ENCODE measurements at regions not wholly inside any gene's neighbourhood (a gene's known extent, or its start where the extent isn't known, plus 50 kb on each side); places are given as distances from the start of the nearest gene placed in this dataset.

- H3K9me3 Mint-ChIP-seq: no peaks in the 10 kb centered on the region
- no peak overlapping the region for H3K4me3 Mint-ChIP-seq
- DNase-seq (ENCODE audit: low spot score in 2 of 2) (no peak), ATAC-seq (replicated peaks; ENCODE audit: extremely low read depth, poor library complexity, severe bottlenecking) (no peak)
- no peaks in the 10 kb centered on the region for H3K36me3 Mint-ChIP-seq (ENCODE audit: insufficient read depth)
- H3K4me1 Mint-ChIP-seq: no peaks in the 10 kb centered on the region
- H3K27me3 Mint-ChIP-seq: peaks cover 25% of the 10 kb centered on the region
- no peak overlapping the region for H3K27ac Mint-ChIP-seq (ENCODE audit: low read depth)
Measured at GRCh38 chr9:109861918-109862317, 81.9 kb downstream of the PALM2AKAP2 start.

DNA sequence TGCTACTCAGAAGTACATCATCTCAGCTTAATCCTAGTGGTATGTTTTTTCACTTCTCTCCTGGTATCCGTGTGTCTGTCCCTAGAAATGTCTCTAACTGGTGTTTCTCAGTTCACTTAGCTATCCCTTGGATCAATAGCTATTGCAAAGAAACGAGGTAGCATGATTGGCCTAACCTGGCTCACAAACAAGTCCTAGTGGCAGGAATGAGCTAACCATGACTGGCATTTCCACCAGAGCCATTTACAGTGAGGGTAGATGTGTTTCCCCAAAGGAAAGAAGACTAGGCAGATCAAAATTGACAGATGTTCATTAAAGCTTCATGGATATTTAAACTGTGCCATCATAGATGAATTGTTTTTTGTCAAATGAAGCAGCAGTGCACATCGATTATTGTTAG lies 82.5 kb downstream of the PALM2AKAP2 start:
- H3K27me3 Mint-ChIP-seq: peaks cover 25% of the 10 kb centered on the region
- H3K4me1 Mint-ChIP-seq: no peaks in the 10 kb centered on the region
- ATAC-seq (replicated peaks; ENCODE audit: extremely low read depth, poor library complexity, severe bottlenecking): no peak
- H3K4me3 Mint-ChIP-seq: no peak overlapping the region
- no peak overlapping the region for H3K27ac Mint-ChIP-seq (ENCODE audit: low read depth)
- no peaks in the 10 kb centered on the region for H3K9me3 Mint-ChIP-seq
- H3K36me3 Mint-ChIP-seq (ENCODE audit: insufficient read depth): no peaks in the 10 kb centered on the region
- DNase-seq (ENCODE audit: low spot score in 2 of 2): no peak

DNA sequence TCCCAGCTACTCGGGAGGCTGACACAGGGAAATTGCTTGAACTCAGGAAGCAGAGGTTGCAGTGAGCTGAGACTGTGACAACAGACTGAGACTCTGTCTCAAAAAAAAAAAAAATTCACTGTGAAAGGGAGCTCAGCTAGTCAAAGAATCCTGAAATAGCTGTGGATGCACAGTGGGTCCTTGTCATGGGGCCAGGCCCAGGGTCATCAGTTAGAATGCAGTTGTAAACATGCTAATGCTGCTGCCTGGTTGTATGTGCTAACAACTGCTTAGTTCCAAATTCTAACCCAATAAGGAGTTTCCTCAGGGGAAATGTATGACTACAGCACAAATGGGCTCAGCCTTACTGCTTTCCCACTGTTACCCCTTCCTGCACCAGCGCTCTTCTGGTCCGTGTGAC lies 84.0 kb downstream of the PALM2AKAP2 start:
- no peaks in the 10 kb centered on the region for H3K4me1 Mint-ChIP-seq
- H3K4me3 Mint-ChIP-seq: no peak overlapping the region
- H3K36me3 Mint-ChIP-seq (ENCODE audit: insufficient read depth): no peaks in the 10 kb centered on the region
- peaks cover 26% of the 10 kb centered on the region for H3K27me3 Mint-ChIP-seq
- ATAC-seq (replicated peaks; ENCODE audit: extremely low read depth, poor library complexity, severe bottlenecking): no peak
- DNase-seq (ENCODE audit: low spot score in 2 of 2): no peak
- H3K9me3 Mint-ChIP-seq: no peaks in the 10 kb centered on the region
- H3K27ac Mint-ChIP-seq (ENCODE audit: low read depth): no peak overlapping the region

- peaks cover 35% of the 10 kb centered on the region for H3K27me3 Mint-ChIP-seq
- ATAC-seq (replicated peaks; ENCODE audit: extremely low read depth, poor library complexity, severe bottlenecking) (no peak), DNase-seq (ENCODE audit: low spot score in 2 of 2) (no peak)
- H3K27ac Mint-ChIP-seq (ENCODE audit: low read depth): no peak overlapping the region
- no peak overlapping the region for H3K4me3 Mint-ChIP-seq
- no peaks in the 10 kb centered on the region for H3K36me3 Mint-ChIP-seq (ENCODE audit: insufficient read depth)
- H3K4me1 Mint-ChIP-seq: no peaks in the 10 kb centered on the region
- H3K9me3 Mint-ChIP-seq: no peaks in the 10 kb centered on the region
Measured at GRCh38 chr9:109865521-109865920, 85.5 kb downstream of the PALM2AKAP2 start.

- Mint-ChIP-seq H3K9me3 (no peaks in the 10 kb centered on the region), H3K27me3 (peaks cover 46% of the 10 kb centered on the region), H3K4me1 (no peaks in the 10 kb centered on the region), H3K36me3 (ENCODE audit: insufficient read depth) (no peaks in the 10 kb centered on the region), H3K4me3 (no peak overlapping the region), H3K27ac (ENCODE audit: low read depth) (no peak overlapping the region)
- DNase-seq (ENCODE audit: low spot score in 2 of 2) (no peak), ATAC-seq (replicated peaks; ENCODE audit: extremely low read depth, poor library complexity, severe bottlenecking) (no peak)
Measured at GRCh38 chr9:109868207-109868606, 88.2 kb downstream of the PALM2AKAP2 start.

DNA sequence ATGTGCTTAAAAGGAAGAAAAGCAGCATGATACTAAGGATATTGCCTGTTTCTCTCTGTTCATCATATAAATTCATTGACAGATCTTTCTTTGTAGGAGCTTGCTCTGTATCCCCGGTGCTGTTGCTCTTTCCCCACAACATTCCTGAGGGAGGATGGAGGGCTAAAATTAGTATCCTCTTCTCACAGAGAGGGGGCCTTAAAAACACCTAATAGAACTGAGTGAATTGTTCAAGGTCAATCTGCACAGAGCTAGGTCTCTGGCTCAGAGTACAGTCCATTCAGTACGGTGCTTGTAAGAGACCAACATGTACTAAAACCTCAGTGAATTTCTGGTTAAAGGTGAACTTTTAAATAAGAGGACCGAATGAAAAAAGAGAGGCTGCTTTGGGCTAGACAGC lies 88.7 kb downstream of the PALM2AKAP2 start:
- no peak overlapping the region for H3K27ac Mint-ChIP-seq (ENCODE audit: low read depth)

GRCh38 chr9:109870365-109870764 lies 90.4 kb downstream of the PALM2AKAP2 start:
- no peak for DNase-seq (ENCODE audit: low spot score in 2 of 2)
- Mint-ChIP-seq H3K4me3 (no peak overlapping the region), H3K4me1 (no peaks in the 10 kb centered on the region), H3K27me3 (peaks cover 60% of the 10 kb centered on the region), H3K36me3 (ENCODE audit: insufficient read depth) (no peaks in the 10 kb centered on the region), H3K27ac (ENCODE audit: low read depth) (no peak overlapping the region), H3K9me3 (no peaks in the 10 kb centered on the region)
- no peak for ATAC-seq (replicated peaks; ENCODE audit: extremely low read depth, poor library complexity, severe bottlenecking)

More for the DNA sequence above, 88.7 kb downstream of the PALM2AKAP2 start:
- H3K9me3 Mint-ChIP-seq: no peaks in the 10 kb centered on the region
- no peak overlapping the region for H3K4me3 Mint-ChIP-seq
- H3K27me3 Mint-ChIP-seq: peaks cover 49% of the 10 kb centered on the region
- ATAC-seq (replicated peaks; ENCODE audit: extremely low read depth, poor library complexity, severe bottlenecking) (no peak), DNase-seq (ENCODE audit: low spot score in 2 of 2) (no peak)
- no peaks in the 10 kb centered on the region for H3K36me3 Mint-ChIP-seq (ENCODE audit: insufficient read depth)
- H3K4me1 Mint-ChIP-seq: no peaks in the 10 kb centered on the region

GRCh38 chr9:109872901-109873300 lies 92.9 kb downstream of the PALM2AKAP2 start:
- H3K9me3 Mint-ChIP-seq: no peaks in the 10 kb centered on the region
- H3K27me3 Mint-ChIP-seq: peaks cover 53% of the 10 kb centered on the region
- ATAC-seq (replicated peaks; ENCODE audit: extremely low read depth, poor library complexity, severe bottlenecking) (no peak), DNase-seq (ENCODE audit: low spot score in 2 of 2) (no peak)
- no peaks in the 10 kb centered on the region for H3K36me3 Mint-ChIP-seq (ENCODE audit: insufficient read depth)
- no peaks in the 10 kb centered on the region for H3K4me1 Mint-ChIP-seq
- no peak overlapping the region for H3K4me3 Mint-ChIP-seq
- H3K27ac Mint-ChIP-seq (ENCODE audit: low read depth): no peak overlapping the region

DNA sequence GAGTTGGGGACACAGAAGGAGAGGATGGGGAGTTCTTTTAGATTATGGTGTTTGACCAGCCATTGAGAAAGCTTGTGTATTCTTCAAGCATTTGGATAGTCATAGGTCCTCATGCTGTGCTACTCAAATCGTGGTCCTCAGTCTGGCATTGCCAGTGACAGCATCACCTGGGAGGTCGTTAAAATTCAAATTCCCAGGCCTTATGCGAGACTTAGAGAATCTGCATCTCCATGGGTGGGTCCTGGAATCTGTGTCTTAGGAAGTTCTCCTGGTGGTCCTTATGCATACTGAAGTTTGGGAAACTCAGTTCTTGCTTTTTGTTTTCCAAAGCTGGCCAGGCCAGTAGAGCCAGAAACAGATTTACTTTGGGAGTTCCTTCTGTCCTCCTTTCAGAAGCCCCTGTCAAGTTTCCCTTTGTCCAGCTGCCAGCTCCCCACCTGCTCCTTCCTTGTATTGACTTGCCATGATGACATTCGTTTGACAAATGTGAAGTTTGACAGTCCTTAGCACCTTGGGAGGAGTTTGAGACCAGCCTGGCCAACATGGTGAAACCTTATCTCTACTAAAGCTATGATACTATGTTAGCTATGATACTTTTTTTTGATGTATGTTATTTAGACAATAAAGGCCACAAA lies 95.6 kb downstream of the PALM2AKAP2 start:
- no peak for DNase-seq (ENCODE audit: low spot score in 2 of 2)
- no peaks in the 10 kb centered on the region for H3K36me3 Mint-ChIP-seq (ENCODE audit: insufficient read depth)
- H3K4me3 Mint-ChIP-seq: no peak overlapping the region
- no peak for ATAC-seq (replicated peaks; ENCODE audit: extremely low read depth, poor library complexity, severe bottlenecking)
- peaks cover 47% of the 10 kb centered on the region for H3K27me3 Mint-ChIP-seq
- H3K9me3 Mint-ChIP-seq: no peaks in the 10 kb centered on the region
- no peak overlapping the region for H3K27ac Mint-ChIP-seq (ENCODE audit: low read depth)
- H3K4me1 Mint-ChIP-seq: no peaks in the 10 kb centered on the region

DNA sequence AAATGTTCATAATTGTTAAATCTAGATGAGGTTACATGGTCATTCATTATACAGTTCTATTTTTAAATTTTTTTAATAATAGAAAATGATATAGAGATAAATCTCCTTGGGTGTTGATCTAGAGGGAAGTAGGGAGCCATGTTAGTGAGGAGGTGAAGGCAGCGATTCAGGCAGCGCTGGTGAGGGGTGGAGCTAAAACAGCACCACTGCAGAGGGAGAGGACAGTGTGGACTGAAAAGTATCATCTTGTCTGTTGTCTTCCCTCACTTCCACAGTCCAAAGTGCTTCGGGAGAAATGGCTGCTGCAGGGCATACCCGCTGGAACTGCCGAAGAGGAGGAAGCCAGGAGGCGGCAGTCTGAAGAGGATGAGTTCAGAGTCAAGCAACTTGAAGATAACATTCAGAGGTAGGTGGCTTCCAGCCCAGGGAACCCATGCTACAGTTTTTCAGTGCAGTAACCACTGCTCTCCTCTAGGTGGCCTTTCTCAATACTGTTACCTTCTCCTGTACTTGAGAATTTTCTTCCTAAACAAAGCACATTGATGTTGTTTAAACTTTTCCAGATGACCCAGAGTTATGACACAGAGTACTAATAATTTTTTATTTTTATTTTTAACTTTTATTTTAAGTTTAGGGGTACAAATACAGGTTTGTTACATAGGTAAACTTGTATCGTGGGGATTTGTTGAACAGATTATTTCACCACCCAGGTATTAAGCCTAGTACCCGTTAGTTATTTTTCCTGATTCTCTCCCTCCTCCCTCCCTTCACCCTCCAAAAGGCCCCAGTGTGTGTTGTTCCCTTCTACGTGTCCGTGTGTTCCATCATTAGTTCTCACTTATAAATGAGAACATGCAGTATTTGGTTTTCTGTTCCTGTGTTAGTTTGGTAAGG lies 100.5 kb downstream of the PALM2AKAP2 start:
- no peak for DNase-seq (ENCODE audit: low spot score in 2 of 2)

GRCh38 chr9:109883623-109884022 lies 103.6 kb downstream of the PALM2AKAP2 start:
- Mint-ChIP-seq H3K4me1 (no peaks in the 10 kb centered on the region), H3K27me3 (peaks cover 10% of the 10 kb centered on the region), H3K9me3 (no peaks in the 10 kb centered on the region), H3K36me3 (ENCODE audit: insufficient read depth) (peaks cover 1% of the 10 kb centered on the region), H3K4me3 (no peak overlapping the region), H3K27ac (ENCODE audit: low read depth) (no peak overlapping the region)
- DNase-seq (ENCODE audit: low spot score in 2 of 2): no peak
- no peak for ATAC-seq (replicated peaks; ENCODE audit: extremely low read depth, poor library complexity, severe bottlenecking)

More for the DNA sequence above, 100.5 kb downstream of the PALM2AKAP2 start:
- Mint-ChIP-seq H3K9me3 (no peaks in the 10 kb centered on the region), H3K4me3 (no peak overlapping the region), H3K27me3 (peaks cover 20% of the 10 kb centered on the region), H3K27ac (ENCODE audit: low read depth) (no peak overlapping the region), H3K36me3 (ENCODE audit: insufficient read depth) (peaks cover 1% of the 10 kb centered on the region), H3K4me1 (no peaks in the 10 kb centered on the region)
- ATAC-seq (replicated peaks; ENCODE audit: extremely low read depth, poor library complexity, severe bottlenecking): peak; percentile 49

- Mint-ChIP-seq H3K36me3 (ENCODE audit: insufficient read depth) (peaks cover 1% of the 10 kb centered on the region), H3K27me3 (peaks cover 9% of the 10 kb centered on the region), H3K9me3 (no peaks in the 10 kb centered on the region), H3K4me1 (no peaks in the 10 kb centered on the region), H3K4me3 (no peak overlapping the region), H3K27ac (ENCODE audit: low read depth) (no peak overlapping the region)
- ATAC-seq (replicated peaks; ENCODE audit: extremely low read depth, poor library complexity, severe bottlenecking) (no peak), DNase-seq (ENCODE audit: low spot score in 2 of 2) (no peak)
Measured at GRCh38 chr9:109886041-109886440, 106.0 kb downstream of the PALM2AKAP2 start.

DNA sequence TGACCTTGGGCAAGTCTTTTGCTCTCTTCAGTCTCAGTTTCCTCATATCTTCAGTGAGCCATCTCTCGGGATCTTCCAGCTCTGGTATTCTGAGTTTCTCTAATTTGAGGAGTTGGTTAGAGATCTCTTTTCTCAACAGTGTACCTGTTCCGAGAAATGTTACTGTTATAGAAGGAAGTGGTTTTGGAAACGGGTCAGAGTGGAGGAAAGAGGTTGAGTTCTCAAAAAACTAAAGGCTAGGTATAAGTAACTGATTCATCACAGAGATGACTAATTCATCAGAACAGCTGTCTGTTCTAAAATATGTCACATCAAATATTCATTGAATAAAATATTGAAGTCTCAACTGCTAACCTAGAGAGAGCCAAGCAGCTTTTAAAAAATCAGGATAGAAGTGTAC lies 106.6 kb downstream of the PALM2AKAP2 start:
- Mint-ChIP-seq H3K27ac (ENCODE audit: low read depth) (no peak overlapping the region), H3K9me3 (no peaks in the 10 kb centered on the region), H3K36me3 (ENCODE audit: insufficient read depth) (peaks cover 1% of the 10 kb centered on the region), H3K4me3 (no peak overlapping the region), H3K27me3 (peaks cover 9% of the 10 kb centered on the region), H3K4me1 (no peaks in the 10 kb centered on the region)
- DNase-seq (ENCODE audit: low spot score in 2 of 2) (no peak), ATAC-seq (replicated peaks; ENCODE audit: extremely low read depth, poor library complexity, severe bottlenecking) (no peak)
